Activated B cell treated with CpG ODN at 0.5 μM for 24 hours (primary cell): ENCODE measurements at regions not wholly inside any gene's neighbourhood (a gene's known extent, or its start where the extent isn't known, plus 50 kb on each side); places are given as distances from the start of the nearest gene placed in this dataset.
"Not testable (repeated sequence)": the region's sequence is repeated elsewhere in the genome, so short reads cannot be mapped to it uniquely, and the experiment has no call there.

Source experiments
- ATAC-seq: fragments of 200-7000 bp; cut with Tn5 transposase; one replicate; pipeline ENCODE4 v1.10.0; 2021; ENCODE audit warnings: low read depth, mild to moderate bottlenecking, moderate library complexity
- CTCF ChIA-PET: fragments of 350-600 bp; sonication (Branson Sonifier 250); formaldehyde crosslinking; loops from one replicate; lab custom pipeline; 2021; ENCODE audit warnings: antibody characterized with exemption; lab: Charles Lee
- POLR2A ChIA-PET: fragments of 350-600 bp; sonication (Branson Sonifier 250); formaldehyde crosslinking; loops from one replicate; lab custom pipeline; 2021; ENCODE audit warnings: antibody characterized with exemption; lab: Charles Lee
- DNase-seq: peaks from one replicate; pipeline ENCODE4 v3.0.0; 2022
- H3K27ac Mint-ChIP-seq: one replicate; pipeline ENCODE4 v1.8.0; 2020; ENCODE audit warnings: mixed read lengths
- H3K27me3 Mint-ChIP-seq: one replicate; pipeline ENCODE4 v1.8.0; 2021; ENCODE audit warnings: mixed read lengths
- H3K36me3 Mint-ChIP-seq: one replicate; pipeline ENCODE4 v1.8.0; 2021; ENCODE audit warnings: low read depth, mixed read lengths
- H3K4me1 Mint-ChIP-seq: one replicate; pipeline ENCODE4 v1.8.0; 2021; ENCODE audit warnings: mixed read lengths
- H3K4me3 Mint-ChIP-seq: one replicate; pipeline ENCODE4 v1.8.0; 2020; ENCODE audit warnings: mild to moderate bottlenecking, mixed read lengths
- H3K9me3 Mint-ChIP-seq: one replicate; pipeline ENCODE4 v1.8.0; 2020; ENCODE audit warnings: mixed read lengths
- intact Hi-C: fragments of 100-400 bp; cut with micrococcal nuclease; formaldehyde crosslinking; loops from one replicate; pipeline ENCODE4 v1.15.1; 2024
- TF ChIP-seq, protein P1 (sequence below): fragments of 200-600 bp; IDR thresholded peaks from one replicate; pipeline ENCODE4 v1.8.0; 2022; ENCODE audit warnings: antibody characterized with exemption, mild to moderate bottlenecking

DNA sequence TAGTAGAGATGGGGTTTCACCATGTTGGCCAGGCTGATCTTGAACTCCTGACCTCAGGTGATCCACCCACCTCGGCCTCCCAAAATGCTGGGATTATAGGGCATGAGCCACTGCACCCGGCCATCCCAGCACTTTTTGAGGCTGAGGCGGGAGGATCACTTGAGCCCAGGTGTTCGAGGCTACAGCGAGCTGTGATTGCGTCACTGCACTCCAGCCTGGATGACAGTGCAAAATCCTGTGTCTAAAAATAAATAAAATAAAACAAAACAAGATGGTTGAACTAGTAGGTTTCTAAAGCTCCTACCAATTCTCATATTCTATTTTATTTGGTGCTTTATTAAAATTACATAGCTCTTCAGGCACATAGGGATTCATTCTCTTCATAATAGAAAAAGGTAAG lies 890.3 kb upstream of the AUTS2 start:
- TF ChIP-seq, protein P1, sequence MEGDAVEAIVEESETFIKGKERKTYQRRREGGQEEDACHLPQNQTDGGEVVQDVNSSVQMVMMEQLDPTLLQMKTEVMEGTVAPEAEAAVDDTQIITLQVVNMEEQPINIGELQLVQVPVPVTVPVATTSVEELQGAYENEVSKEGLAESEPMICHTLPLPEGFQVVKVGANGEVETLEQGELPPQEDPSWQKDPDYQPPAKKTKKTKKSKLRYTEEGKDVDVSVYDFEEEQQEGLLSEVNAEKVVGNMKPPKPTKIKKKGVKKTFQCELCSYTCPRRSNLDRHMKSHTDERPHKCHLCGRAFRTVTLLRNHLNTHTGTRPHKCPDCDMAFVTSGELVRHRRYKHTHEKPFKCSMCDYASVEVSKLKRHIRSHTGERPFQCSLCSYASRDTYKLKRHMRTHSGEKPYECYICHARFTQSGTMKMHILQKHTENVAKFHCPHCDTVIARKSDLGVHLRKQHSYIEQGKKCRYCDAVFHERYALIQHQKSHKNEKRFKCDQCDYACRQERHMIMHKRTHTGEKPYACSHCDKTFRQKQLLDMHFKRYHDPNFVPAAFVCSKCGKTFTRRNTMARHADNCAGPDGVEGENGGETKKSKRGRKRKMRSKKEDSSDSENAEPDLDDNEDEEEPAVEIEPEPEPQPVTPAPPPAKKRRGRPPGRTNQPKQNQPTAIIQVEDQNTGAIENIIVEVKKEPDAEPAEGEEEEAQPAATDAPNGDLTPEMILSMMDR = no peak
- ChIA-PET CTCF (no interaction called here), POLR2A (no interaction called here)
- DNase-seq (no peak), ATAC-seq (no peak)
- no peaks in the 10 kb centered on the region for H3K36me3 Mint-ChIP-seq
- H3K9me3 Mint-ChIP-seq = peaks cover 12% of the 10 kb centered on the region
- intact Hi-C loops = no loop called here
- no peak overlapping the region for H3K27ac Mint-ChIP-seq
- H3K4me1 Mint-ChIP-seq = no peaks in the 10 kb centered on the region
- H3K4me3 Mint-ChIP-seq = no peak overlapping the region
- no peaks in the 10 kb centered on the region for H3K27me3 Mint-ChIP-seq

DNA sequence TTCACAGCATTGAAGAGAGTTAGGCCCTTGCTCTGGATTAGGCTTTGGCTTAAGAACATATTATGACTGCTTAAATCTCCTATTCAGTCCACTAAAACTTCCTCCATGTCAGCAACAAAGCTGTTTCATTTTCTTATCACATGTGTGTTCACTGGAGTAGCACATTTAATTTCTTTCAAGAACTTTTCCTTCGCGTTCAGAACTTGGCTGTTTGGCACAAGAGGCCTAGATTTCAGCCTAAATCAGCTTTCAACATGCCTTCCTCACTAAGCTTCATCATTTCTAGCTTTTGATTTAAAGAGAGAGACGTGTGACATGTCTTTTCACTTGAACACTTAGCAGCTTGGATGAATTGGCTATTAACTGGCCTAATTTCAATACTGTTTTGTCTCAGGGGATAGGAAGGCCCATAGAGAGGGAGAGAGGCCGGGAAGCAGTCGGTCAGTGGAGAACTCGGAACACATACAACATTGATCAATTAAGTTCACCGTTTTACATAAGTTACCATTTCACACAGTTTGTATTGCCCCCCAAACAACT lies 885.2 kb upstream of the AUTS2 start:
- Mint-ChIP-seq H3K4me1 (no peaks in the 10 kb centered on the region), H3K4me3 (no peak overlapping the region), H3K27ac (no peak overlapping the region), H3K27me3 (no peaks in the 10 kb centered on the region), H3K36me3 (no peaks in the 10 kb centered on the region), H3K9me3 (peaks cover 10% of the 10 kb centered on the region)
- no peak for DNase-seq
- ChIA-PET POLR2A (no interaction called here), CTCF (no interaction called here)
- intact Hi-C loops = no loop called here
- TF ChIP-seq, protein P1 = no peak
- ATAC-seq = no peak

DNA sequence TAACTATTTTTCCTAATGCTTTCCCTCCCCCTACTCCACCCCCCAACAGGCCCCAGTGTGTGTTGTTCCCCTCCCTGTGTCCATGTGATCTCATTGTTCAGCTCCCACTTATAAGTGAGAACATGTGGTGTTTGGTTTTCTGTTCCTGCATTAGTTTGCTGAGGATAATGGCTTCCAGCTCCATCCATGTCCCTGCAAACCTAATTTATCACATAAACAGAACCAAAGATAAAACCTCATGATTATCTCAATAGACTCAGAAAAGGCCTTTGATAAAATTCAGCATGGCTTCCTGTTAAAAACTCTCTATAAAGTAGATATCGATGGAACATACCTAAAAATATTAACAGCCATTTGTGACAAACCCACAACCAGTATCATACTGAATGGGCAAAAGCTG lies 884.1 kb upstream of the AUTS2 start:
- H3K9me3 Mint-ChIP-seq = peaks cover 10% of the 10 kb centered on the region
- CTCF ChIA-PET, H3K4me3 Mint-ChIP-seq, intact Hi-C loops, H3K27ac Mint-ChIP-seq, H3K27me3 Mint-ChIP-seq, H3K4me1 Mint-ChIP-seq, DNase-seq, H3K36me3 Mint-ChIP-seq, ATAC-seq: not testable (repeated sequence)
- POLR2A ChIA-PET = interaction anchor here (0.7 kb wide), 1 partner anchor 1472 kb away, joined by 7 read pairs; no protein-coding TSS in a partner anchor

DNA sequence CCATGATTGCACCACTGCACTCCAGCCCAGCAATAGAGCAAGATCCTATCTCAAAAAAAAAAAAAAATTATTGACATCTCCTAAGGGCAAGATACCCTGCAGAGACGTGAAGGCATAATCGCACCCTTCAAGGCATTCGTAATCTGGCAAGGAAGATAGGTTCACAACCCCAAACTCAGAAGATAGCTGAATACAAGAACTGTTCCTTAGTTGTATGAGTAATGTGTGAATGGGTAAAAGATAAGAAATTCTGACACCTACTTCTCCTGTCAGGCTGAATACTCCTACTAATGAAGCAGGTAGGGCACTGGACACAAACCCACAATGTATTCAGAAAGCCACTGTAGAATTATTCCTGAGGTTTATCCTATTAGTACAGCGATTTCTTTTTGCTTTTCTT lies 882.4 kb upstream of the AUTS2 start:
- no peaks in the 10 kb centered on the region for H3K4me1 Mint-ChIP-seq
- ATAC-seq (no peak), DNase-seq (no peak)
- no peak overlapping the region for H3K4me3 Mint-ChIP-seq
- H3K27ac Mint-ChIP-seq = no peak overlapping the region
- H3K9me3 Mint-ChIP-seq = peaks cover 3% of the 10 kb centered on the region
- no peaks in the 10 kb centered on the region for H3K27me3 Mint-ChIP-seq
- TF ChIP-seq, protein P1 = no peak
- POLR2A ChIA-PET = no interaction called here
- intact Hi-C loops = no loop called here
- H3K36me3 Mint-ChIP-seq = no peaks in the 10 kb centered on the region
- CTCF ChIA-PET = no interaction called here

DNA sequence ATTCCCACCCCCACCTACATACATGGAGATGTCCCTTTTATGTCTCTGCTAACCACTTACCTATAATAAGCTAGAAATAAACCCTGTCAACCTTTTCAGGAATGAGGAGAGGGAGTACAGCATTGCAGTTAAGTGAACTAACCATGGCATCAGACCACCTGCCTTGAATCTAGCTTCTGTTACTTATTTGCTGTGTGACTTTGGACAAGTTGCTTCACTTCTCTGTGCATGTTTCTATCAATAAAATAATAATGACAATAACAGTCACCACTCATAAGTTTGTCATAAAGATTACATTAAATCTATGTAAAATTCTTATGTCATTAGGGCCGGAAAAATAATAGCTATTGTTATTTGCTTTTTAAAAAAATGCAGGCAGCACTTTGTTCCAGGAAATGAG lies 881.1 kb upstream of the AUTS2 start:
- CTCF ChIA-PET = no interaction called here
- POLR2A ChIA-PET = no interaction called here
- no peak for ATAC-seq
- DNase-seq = no peak
- intact Hi-C loops = no loop called here
- TF ChIP-seq, protein P1 = no peak
- Mint-ChIP-seq H3K27ac (no peak overlapping the region), H3K4me3 (no peak overlapping the region), H3K27me3 (no peaks in the 10 kb centered on the region), H3K36me3 (no peaks in the 10 kb centered on the region), H3K9me3 (no peaks in the 10 kb centered on the region), H3K4me1 (no peaks in the 10 kb centered on the region)

DNA sequence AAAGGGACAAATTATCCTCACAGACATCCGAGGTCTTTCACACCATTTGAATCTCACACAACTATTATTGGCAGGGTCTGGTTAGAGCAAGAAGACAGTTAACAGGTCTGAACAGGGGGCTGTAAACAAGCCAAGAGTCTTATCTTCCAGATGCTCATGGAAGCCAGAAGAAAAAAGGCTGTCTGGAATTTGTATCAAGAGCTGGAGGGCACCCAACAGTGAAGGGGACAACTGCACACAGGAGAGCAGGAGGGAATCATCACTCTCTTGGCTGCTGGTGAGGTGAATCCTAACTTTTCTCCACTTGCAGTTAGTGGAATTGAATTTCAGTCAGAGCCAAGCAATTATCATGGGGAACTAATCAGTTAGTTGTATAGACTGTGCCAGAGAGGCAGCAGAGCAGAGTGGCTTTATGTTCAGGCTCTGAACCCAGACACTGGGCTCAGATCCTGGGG lies 880.2 kb upstream of the AUTS2 start:
- Mint-ChIP-seq H3K4me1 (no peaks in the 10 kb centered on the region), H3K9me3 (no peaks in the 10 kb centered on the region), H3K27ac (no peak overlapping the region), H3K4me3 (no peak overlapping the region), H3K27me3 (no peaks in the 10 kb centered on the region), H3K36me3 (no peaks in the 10 kb centered on the region)
- ATAC-seq (no peak), DNase-seq (no peak)
- POLR2A ChIA-PET = no interaction called here
- TF ChIP-seq, protein P1 = no peak
- CTCF ChIA-PET = no interaction called here
- intact Hi-C loops = no loop called here
